ENCODE measurements at regions not wholly inside any gene's neighbourhood (a gene's known extent, or its start where the extent isn't known, plus 50 kb on each side); places are given as distances from the start of the nearest gene placed in this dataset.

GRCh38 chr16:6200271-6200670, 1102.7 kb upstream of the EEF2KMT start:
- no peak for TF ChIP-seq ZBED4 (CRISPR knock-in tag; IDR thresholded peaks at IDR 0.05; ENCODE audit: borderline replicate concordance)
- no peak for TF ChIP-seq CTCF (CRISPR knock-in tag; IDR thresholded peaks at IDR 0.05)
- no peak for TF ChIP-seq MXI1 (IDR thresholded peaks at IDR 0.05; ENCODE audit: borderline replicate concordance, low read depth, low read length)

Measured in HepG2 (cell line).